ENCODE measurements at regions not wholly inside any gene's neighbourhood (a gene's known extent, or its start where the extent isn't known, plus 50 kb on each side); places are given as distances from the start of the nearest gene placed in this dataset.

- no peak for TF ChIP-seq CTCF (conservative IDR thresholded peaks at IDR 0.05)
- TF ChIP-seq ZFX (IDR thresholded peaks at IDR 0.05) = no peak
- H3K27ac ChIP-seq = no peak overlapping the region
Measured at GRCh38 chr12:107441665-107442300, 243.8 kb upstream of the PWP1 start.

- TF ChIP-seq ZFX (IDR thresholded peaks at IDR 0.05) (no peak), CTCF (conservative IDR thresholded peaks at IDR 0.05) (no peak)
- H3K27ac ChIP-seq = no peak overlapping the region
Measured at GRCh38 chr12:107442326-107442987, 243.1 kb upstream of the PWP1 start.

- H3K27ac ChIP-seq = no peak overlapping the region
- TF ChIP-seq ZFX (IDR thresholded peaks at IDR 0.05) (no peak), CTCF (conservative IDR thresholded peaks at IDR 0.05) (no peak)
Measured at GRCh38 chr12:107443320-107444090, 242.1 kb upstream of the PWP1 start.

- no peak overlapping the region for H3K27ac ChIP-seq
- TF ChIP-seq ZFX (IDR thresholded peaks at IDR 0.05) = no peak
- TF ChIP-seq CTCF (conservative IDR thresholded peaks at IDR 0.05) = no peak
Measured at GRCh38 chr12:107444771-107445170, 240.8 kb upstream of the PWP1 start.

- H3K27ac ChIP-seq = no peak overlapping the region
- no peak for TF ChIP-seq CTCF (conservative IDR thresholded peaks at IDR 0.05)
- TF ChIP-seq ZFX (IDR thresholded peaks at IDR 0.05) = no peak
Measured at GRCh38 chr12:107446476-107446875, 239.1 kb upstream of the PWP1 start.

GRCh38 chr12:107447336-107447735, 238.3 kb upstream of the PWP1 start:
- TF ChIP-seq CTCF (conservative IDR thresholded peaks at IDR 0.05) = no peak
- no peak for TF ChIP-seq ZFX (IDR thresholded peaks at IDR 0.05)

GRCh38 chr12:107448198-107448597, 237.4 kb upstream of the PWP1 start:
- H3K27ac ChIP-seq = no peak overlapping the region
- no peak for TF ChIP-seq ZFX (IDR thresholded peaks at IDR 0.05)
- peak; percentile 30 for TF ChIP-seq CTCF (conservative IDR thresholded peaks at IDR 0.05)

More at GRCh38 chr12:107447336-107447735, 238.3 kb upstream of the PWP1 start:
- H3K27ac ChIP-seq = no peak overlapping the region
